Stimulated activated CD4-positive, alpha-beta T cell treated with anti-CD3 and anti-CD28 coated beads, Interleukin-12 subunit alpha, Interleukin-12 subunit beta, amount 100 ng/mL, for 24 hours (primary cell): ENCODE measurements at regions not wholly inside any gene's neighbourhood (a gene's known extent, or its start where the extent isn't known, plus 50 kb on each side); places are given as distances from the start of the nearest gene placed in this dataset.

Source experiments
- DNase-seq, 2 experiments: peaks; one replicate each; pipeline ENCODE4 v3.0.0-alpha.2; 2020; ENCODE audit warnings: low read depth in 2 of 2

DNA sequence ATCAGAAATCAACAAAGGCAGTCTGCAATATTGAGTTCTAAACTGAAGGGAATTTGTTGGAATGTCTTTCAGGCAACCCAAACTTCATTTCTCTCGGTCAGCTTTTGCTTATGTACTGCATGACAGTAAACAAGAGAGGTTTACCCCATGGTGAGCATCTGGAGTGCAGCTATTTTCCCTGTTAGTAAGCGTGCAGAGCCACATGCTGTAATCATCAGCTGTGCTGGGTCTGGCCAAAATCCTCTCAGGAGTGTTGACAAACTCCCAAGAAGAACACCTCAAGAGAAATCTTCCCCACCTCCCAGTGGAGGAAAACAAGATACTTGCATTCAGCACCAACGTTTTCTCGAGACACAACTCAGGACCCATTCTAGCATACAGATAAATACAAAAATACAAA lies 83.6 kb upstream of the ADAMTSL1 start:
- no peak for DNase-seq

DNA sequence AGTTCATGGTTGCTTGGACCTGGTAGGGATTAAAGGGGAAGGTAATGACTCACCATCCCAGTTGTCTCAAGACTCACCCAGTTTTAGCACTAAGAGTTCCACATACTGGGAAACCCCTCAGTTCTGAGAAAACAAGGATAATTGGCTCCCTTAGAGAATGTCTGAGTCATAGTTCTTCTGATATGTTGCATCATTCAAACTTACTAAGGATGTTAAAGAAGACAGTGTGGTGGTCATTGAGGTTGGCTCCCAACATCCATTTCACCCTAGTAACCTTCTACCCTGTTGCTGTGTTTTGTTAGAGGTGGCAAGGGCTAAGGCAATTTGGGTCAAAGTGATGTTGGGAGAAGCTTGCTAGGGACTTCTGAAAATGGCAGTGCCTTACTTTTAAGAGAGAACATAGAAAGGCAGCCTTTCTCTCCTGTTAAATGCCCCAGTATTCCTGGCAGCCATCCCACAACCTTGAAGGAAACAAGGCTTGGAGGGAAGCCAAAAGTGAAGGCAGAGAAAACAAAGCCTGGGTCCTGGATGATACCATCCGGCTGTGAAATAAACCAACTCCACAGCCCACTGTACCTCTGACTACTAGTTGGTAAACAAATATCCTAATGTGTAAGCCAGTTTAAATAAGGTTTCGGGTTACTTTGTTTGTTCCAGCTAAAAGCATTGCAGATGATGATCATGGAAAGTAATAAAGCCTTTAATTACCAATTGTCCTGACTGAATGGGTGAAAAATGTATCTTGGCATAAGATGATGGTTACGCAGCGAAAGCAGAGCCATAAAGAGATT lies 80.4 kb upstream of the ADAMTSL1 start:
- DNase-seq: no peak

DNA sequence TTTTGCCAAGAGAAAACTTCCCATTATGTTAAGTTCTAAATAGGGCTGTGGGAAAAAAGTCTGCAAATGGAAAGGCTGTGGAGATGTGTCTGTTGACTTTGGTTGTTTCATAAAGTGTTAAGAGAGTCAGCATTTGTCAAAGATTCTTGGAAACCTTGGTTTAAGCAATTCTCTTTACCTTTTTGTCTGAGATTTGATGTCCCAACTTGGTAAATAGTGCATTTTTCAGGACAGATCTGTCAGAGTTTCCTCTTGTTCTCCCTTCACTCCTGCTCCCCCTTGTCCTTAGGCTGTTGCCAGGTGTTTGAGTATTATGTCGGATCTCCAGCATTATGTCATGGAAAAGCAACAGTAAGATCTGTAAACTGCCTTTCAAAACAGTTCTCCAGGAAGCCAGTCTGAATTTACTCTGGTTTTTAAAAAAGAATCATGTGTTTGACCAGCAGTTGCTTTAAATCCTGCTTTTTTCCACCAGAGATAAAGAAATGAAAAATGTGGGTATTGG lies 79.1 kb upstream of the ADAMTSL1 start:
- no peak for DNase-seq

DNA sequence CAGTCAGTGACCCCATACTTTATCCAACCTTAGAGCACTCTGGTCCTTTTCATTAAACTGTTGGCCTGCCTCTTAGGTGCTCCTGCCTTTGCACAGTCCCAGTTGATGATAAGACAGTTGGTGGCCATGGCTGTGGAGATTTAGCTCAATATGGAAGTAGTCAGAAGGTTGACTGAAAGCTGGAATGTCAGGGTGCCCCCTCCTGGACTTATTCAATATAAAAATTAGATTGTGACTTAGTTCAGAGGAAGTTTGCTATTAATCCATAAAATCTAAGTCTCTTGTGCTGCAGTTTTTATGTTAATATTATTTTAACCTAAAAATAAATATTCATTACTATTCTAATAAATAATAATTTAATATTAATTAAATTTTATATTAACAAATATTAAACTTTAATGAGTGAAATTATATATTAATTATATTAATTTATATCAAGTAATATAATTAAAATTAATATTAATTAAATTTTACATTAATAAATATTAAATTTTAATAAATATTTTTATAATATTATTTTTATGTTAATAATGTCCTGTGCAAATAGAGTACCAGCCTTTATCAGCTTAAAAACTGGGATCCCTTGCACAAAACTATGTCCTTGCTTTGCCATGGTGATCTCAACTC lies 77.7 kb upstream of the ADAMTSL1 start:
- DNase-seq: no peak

DNA sequence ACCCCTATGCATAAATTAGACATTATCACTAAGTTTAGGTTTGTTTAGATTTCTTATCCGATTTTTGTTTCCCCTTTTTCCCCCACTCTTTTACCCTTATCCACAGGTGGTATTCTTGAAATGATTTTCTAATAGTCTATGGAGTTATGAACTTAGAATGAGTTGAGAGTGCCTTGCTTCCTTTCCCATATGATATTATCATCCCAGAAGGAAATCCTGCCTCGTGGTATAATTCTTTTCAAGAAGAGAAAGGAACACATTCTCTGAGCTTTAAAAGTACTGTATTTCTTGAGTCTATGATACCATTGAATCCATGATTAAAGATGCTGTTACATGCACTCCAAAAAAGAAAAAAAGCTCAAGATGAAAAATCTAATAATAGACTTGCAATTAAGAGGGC lies 76.9 kb upstream of the ADAMTSL1 start:
- no peak for DNase-seq

DNA sequence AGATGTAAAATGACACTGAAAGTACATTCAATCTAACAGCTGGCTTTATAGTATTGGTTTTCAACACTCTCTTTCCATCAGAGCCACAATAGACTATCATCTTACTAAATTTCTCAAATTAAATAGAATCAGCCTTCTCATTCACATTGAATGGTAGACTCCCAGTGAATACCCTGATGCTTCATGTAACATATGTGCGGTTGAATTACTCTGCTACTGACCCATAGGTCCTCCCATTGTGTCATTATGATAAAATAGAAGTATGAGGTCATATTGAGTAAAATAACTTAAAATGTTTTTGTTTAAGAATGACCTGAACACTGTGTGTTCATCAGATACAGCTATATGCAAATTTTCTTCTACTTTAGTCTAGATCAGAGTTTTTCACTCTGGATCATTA lies 75.9 kb upstream of the ADAMTSL1 start:
- no peak for DNase-seq

DNA sequence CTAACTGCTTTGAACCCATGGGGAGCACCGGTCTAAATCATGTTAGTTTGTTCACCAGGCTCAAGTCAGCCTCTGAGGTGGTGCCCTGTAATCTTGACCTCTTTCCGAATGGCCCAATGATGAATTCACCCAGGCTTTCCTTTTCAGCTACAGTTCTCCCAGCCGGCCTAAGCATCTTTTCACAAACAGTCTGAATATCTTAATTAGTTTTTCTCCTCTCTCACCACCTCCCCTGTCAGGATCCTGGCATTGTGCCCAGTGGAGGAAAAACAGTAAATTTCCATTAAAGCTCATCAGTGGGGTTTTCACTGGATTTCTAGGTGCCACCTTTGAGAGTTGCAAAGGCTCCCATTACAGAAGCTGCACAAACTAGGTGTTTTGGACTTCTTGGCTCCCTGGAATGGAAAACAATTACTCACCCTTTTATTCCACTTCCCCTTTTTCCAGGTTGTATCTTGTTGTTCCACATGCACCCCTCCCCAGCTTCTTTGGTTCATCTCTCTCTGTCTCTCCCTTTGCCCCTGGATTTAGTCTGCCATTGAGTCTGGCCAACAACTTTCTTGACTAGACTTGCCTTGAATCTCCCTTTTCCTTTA lies 69.4 kb upstream of the ADAMTSL1 start:
- no peak for DNase-seq

DNA sequence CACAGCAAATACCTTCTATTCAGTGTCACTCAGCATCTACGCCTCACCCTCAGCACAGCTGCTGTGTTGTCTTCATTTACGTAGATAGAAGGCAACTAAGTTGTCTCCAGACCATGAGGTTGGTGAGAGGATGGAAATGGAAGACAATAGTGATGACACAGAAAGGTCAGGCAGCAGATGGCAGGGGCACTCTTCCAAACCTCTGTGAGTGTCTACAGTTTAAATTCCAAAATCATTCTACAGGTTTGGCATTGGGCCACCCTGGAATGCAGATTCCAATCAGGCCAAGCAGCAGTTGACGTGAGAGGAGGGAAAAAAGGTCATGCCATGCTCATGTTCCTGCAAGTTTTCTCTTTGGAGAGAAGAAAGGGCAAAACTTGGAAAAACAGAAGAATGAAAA lies 68.7 kb upstream of the ADAMTSL1 start:
- DNase-seq: no peak

DNA sequence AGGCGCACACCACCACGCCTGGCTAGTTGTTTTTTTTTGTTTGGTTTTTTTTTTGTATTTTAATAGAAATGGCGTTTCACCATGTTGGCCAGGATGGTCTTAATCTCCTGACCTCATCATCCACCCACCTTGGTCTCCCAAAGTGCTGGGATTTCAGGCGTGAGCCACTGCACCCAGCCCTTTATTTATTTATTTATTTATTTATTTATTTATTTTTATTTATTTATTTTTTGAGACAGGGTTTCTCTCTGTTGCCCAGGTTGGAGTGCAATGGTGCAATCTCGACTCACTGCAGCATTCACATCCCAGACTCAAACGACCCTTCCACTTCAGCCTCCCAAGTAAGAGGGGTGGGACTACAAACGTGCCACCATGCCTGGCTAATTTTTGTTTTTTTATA lies 63.0 kb upstream of the ADAMTSL1 start:
- no peak for DNase-seq

DNA sequence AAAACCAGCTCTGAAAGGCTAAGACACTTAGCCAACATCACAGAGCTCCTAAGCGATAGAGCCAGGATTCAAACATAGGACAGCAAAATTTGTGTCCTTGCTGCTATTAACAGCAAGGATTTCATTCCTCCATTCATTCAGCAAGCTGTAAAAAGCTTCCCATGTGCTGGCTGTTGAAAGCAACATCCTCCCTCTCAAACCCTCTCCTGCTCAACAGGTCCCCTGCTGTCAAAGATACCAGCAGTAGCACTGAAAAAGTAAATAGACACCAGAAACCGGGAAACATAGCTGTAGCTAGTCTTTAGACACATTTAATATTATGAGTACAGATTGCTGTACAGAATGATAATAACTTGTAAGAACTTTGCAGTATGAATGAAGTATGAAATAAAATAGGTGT lies 52.6 kb upstream of the ADAMTSL1 start:
- DNase-seq: no peak

DNA sequence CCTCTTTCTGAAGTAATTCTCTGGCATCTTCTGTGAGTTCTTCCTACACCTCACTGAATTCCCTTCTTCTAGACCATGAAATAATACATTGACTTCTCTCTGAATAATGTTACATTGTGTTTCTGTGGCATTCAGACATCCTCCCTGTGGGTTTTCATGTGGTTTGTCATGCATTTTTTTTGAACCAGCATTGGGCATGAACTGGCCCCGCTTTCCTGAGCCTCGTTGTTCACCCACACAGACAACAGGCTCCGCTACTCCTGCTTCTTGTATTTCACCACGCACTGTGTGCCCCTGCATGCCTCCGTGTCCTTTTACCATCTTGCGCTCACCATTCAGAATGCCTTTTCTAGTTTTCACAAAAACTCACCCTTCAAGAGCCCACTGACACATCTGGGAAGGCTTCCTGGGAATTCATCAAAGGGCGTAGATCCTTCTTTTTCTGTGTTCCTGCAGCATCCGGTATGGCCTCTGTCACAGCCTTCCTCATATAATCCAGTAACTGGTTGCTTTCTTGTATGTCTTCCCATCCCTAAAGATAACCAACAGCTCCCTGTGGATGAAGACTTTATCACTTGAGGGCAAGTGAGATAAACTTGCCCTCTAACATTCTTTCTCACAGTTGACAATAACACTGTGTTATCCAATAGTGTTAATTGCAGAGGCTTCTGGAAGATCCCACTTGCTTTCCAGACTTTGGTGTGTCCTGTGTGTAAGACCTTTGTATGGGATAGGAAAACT lies 51.5 kb upstream of the ADAMTSL1 start:
- no peak for DNase-seq

DNA sequence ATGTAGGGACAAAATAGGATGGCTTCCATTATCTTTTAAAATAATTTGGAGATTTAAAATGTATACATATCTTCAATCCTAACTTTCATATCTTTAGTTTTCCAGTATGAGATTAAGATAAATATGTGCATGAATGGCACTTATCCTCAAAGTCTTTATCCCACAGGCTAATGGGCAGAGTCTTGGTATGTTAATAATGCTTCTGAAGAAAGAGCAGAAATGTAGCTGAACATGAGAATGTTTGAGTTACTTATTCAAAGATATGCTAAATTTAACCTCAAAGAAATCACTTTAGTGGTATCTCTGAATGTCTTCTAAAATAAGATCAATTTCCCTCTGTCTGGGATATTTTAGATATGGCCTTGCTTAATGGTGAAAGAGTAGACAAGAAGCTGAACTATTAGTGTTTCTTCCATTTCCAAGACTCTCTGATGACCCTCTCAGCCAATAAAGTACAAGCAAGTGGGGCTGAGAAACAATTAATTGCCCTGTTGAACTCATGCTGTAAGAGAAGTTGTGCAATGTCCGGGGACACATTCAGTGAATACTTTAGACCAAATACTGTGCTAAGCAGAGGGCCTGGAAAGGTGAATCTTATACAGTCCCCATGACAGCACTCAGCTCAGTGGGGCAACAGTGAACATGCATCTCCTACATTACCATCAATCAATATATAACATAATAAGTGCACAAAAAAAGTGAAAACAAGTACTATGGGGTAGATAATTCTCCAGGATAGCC lies 50.0 kb upstream of the ADAMTSL1 start:
- DNase-seq: no peak
